ENCODE measurements at regions not wholly inside any gene's neighbourhood (a gene's known extent, or its start where the extent isn't known, plus 50 kb on each side); places are given as distances from the start of the nearest gene placed in this dataset.
A peak's percentile ranks its signal among the peaks of the same experiment; 100 is the strongest.

DNA sequence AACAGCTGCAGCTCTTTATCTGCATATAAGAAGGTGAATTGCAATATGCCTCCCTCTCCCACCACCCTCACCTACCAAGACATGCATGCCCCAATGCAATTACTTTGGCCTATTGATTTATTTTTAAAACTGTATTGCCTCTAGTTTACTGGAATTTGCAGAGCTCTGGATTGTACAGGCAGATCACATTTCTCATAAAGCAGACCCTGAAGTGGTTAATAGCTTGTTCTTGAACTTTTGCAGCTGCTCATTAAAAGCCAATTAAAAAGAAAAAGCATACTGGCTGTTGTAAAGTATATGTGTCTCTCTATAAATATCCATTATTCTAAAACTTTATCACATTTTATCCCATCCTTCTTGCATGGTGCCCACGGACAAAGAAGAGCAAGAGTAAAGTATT, 221.5 kb upstream of the TOPAZ1 start:
- intact Hi-C loops (cut with DNase I; ENCODE audit: low total_unique reads), result no loop called here
- H3K36me3 ChIP-seq, result no peaks in the 10 kb centered on the region
- H3K4me3 ChIP-seq, result no peak overlapping the region
- TF ChIP-seq, protein P1, sequence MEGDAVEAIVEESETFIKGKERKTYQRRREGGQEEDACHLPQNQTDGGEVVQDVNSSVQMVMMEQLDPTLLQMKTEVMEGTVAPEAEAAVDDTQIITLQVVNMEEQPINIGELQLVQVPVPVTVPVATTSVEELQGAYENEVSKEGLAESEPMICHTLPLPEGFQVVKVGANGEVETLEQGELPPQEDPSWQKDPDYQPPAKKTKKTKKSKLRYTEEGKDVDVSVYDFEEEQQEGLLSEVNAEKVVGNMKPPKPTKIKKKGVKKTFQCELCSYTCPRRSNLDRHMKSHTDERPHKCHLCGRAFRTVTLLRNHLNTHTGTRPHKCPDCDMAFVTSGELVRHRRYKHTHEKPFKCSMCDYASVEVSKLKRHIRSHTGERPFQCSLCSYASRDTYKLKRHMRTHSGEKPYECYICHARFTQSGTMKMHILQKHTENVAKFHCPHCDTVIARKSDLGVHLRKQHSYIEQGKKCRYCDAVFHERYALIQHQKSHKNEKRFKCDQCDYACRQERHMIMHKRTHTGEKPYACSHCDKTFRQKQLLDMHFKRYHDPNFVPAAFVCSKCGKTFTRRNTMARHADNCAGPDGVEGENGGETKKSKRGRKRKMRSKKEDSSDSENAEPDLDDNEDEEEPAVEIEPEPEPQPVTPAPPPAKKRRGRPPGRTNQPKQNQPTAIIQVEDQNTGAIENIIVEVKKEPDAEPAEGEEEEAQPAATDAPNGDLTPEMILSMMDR (IDR thresholded peaks at IDR 0.05), result no peak
- TF ChIP-seq POLR2A (IDR thresholded peaks at IDR 0.05), result no peak
- TF ChIP-seq EP300 (IDR thresholded peaks at IDR 0.05), result no peak
- no peak for TF ChIP-seq POLR2AphosphoS5 (IDR thresholded peaks at IDR 0.05)
- no peaks in the 10 kb centered on the region for H3K9me3 ChIP-seq
- peaks cover 6 to 56% (median 18%) of the 10 kb centered on the region in 3 donors for H3K27me3 ChIP-seq
- WGBS, 5 donors, result 51 to 88% (median 73%) methylated on average over 1 of the region's 1 CpG
- H3K4me1 ChIP-seq, result peaks cover 0 to 10% (median 7%) of the 10 kb centered on the region in 4 donors
- no peak overlapping the region for H3K27ac ChIP-seq
- no peak for DNase-seq

DNA sequence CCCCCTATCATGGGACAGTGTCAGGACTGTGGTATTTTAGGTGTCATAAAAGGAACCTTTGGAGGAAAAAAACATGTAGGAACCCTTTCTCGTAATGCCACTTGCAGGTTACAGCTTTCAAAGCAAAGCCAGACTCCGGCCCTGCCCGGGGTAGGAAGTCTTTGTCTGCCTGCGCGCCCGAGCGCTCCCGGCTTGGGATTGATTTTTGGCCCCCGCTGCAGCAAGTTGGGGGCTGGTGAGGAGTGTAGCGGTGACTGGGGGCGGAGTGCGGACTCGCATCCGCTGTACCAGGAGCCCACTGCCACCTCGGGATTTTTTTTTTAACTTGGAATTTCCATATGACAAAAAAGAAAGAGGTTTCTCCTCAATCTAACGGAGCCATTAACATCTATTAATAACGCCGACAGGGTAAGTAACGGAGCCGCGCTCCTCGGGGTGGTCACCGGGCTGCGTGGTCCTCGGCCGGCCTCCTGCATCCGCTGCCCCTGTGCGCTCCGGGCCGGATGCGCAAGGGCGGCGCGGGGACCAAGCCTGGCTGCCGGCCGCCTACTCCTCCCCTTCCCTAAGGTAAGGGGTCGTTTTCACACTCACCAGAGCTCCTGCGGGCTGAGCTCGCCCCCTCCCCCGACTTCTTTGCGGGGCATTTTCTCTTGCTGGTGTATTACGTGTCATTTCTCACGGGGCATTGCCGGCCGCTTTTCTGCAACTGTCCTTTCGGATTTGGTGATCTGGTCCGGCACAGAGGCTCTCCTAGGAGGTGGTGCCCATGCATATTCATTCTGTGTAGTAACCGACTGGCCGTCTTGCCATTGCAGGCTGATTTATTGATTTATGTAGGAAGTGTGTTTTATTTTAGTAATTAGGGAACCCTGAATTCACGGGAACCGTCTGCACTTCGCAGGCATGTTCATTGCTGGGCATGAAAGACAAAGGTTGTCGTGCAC, 219.8 kb upstream of the TOPAZ1 start:
- Histone ChIP-seq H3K36me3 (no peaks in the 10 kb centered on the region), H3K27me3 (peaks cover 6 to 72% (median 18%) of the 10 kb centered on the region in 3 donors)

DNA sequence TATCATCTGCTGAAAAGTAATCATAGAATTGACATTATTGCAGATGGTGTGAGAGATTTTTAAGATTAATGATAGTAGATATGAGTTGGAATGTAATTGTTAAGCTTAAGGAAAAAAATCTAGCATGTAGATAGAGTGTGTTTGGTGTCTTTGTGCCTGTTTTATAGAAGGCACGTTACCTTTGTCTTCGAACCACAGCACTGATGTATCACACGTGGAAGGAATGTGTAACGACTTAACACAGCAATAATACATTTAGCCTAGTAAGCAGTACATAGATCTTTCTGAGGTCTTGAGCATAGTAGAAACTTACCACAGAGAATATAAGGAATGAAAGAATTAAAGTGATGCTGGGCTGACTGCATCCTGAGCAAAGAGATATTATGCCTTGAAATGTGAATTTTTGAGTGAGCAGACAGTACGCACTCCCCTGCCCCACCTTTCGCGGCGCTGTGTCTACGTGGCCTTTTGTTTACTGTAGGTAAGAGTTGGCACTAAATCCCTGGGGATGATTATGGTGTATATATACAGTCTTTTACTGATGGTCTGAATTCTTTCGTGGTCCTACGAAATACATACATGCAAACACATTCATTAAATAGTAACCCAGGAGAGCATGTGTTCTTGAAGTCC, 217.6 kb upstream of the TOPAZ1 start:
- 78 to 83% (median 79%) methylated on average over 11 of the region's 11 CpGs for WGBS, 5 donors
- no peak overlapping the region for H3K27ac ChIP-seq
- peaks cover 0 to 10% (median 7%) of the 10 kb centered on the region in 4 donors for H3K4me1 ChIP-seq
- intact Hi-C loops (cut with DNase I; ENCODE audit: low total_unique reads), result no loop called here
- H3K27me3 ChIP-seq, result peaks cover 6 to 93% (median 18%) of the 10 kb centered on the region in 3 donors
- H3K9me3 ChIP-seq, result no peaks in the 10 kb centered on the region
- TF ChIP-seq EP300 (IDR thresholded peaks at IDR 0.05), result no peak
- TF ChIP-seq, protein P1 (IDR thresholded peaks at IDR 0.05), result no peak
- TF ChIP-seq POLR2A (IDR thresholded peaks at IDR 0.05), result no peak
- TF ChIP-seq POLR2AphosphoS5 (IDR thresholded peaks at IDR 0.05), result no peak
- DNase-seq, result no peak
- H3K4me3 ChIP-seq, result no peak overlapping the region
- H3K36me3 ChIP-seq, result no peaks in the 10 kb centered on the region

More for the DNA sequence above, 219.8 kb upstream of the TOPAZ1 start:
- Histone ChIP-seq H3K9me3 (no peaks in the 10 kb centered on the region), H3K27ac (no peak overlapping the region), H3K4me3 (peak overlapping the region in 3 of 4 donors; percentile 13 to 33 (median 27)), H3K4me1 (peaks cover 0 to 10% (median 7%) of the 10 kb centered on the region in 4 donors)
- intact Hi-C loops (cut with DNase I; ENCODE audit: low total_unique reads), result no loop called here
- 4 to 9% (median 6%) methylated on average over 47 to 53 of the region's 53 CpGs for WGBS, 5 donors
- TF ChIP-seq, protein P1 (IDR thresholded peaks at IDR 0.05), result no peak
- TF ChIP-seq EP300 (IDR thresholded peaks at IDR 0.05) (no peak), POLR2A (IDR thresholded peaks at IDR 0.05) (no peak), POLR2AphosphoS5 (IDR thresholded peaks at IDR 0.05) (no peak)
- DNase-seq, result peak in 1 of 2 donors; percentile 23

DNA sequence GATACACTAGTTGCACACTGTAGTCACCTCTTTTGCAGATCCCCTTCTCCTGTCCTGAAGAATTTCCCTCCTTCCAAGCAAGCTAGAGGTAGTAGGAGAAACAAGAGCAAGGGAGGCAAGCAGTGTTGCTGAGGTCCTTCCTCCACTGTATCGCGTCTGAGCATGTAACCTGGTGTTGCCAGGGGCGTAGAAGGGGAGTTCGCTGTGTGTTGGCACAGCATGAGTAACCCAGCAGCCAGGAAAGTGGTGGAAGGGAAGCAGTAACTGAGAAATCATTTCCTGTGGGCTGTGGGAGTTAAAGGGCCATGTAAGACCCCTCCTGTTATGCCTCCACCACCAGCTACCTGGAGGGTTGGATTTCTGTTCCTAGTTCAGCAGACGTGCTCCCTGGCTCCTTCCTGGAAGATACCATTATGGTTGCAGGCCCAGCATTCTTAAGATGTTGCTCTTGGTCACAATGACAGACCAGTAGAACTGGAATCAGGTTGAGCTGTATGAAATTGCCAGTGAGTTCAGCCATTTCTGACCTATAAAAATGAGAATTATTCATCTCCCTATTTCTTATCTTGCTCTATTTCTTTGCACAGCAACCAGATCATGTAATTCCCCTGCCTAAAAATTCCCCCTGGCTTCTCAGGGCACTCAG, 215.3 kb upstream of the TOPAZ1 start:
- Histone ChIP-seq H3K27ac (no peak overlapping the region), H3K4me3 (no peak overlapping the region), H3K4me1 (peaks cover 0 to 10% (median 7%) of the 10 kb centered on the region in 4 donors), H3K36me3 (no peaks in the 10 kb centered on the region), H3K27me3 (peaks cover 6 to 83% (median 11%) of the 10 kb centered on the region in 3 donors), H3K9me3 (no peaks in the 10 kb centered on the region)
- TF ChIP-seq EP300 (IDR thresholded peaks at IDR 0.05) (no peak), POLR2AphosphoS5 (IDR thresholded peaks at IDR 0.05) (no peak)
- DNase-seq, result no peak
- 57 to 82% (median 73%) methylated on average over 5 of the region's 5 CpGs for WGBS, 5 donors
- intact Hi-C loops (cut with DNase I; ENCODE audit: low total_unique reads), result no loop called here

All from stomach (tissue), 8 donors.